GM21447 (cell line): ENCODE measurements at regions not wholly inside any gene's neighbourhood (a gene's known extent, or its start where the extent isn't known, plus 50 kb on each side); places are given as distances from the start of the nearest gene placed in this dataset.
"Not testable (repeated sequence)": the region's sequence is repeated elsewhere in the genome, so short reads cannot be mapped to it uniquely, and the experiment has no call there.

Experiments used
- ATAC-seq: cut with Tn5 transposase; IDR thresholded peaks from one replicate; pipeline ENCODE4 v1.9.1; 2021; ENCODE audit not compliant: unreplicated experiment

GRCh38 chr17:63171428-63172393 is 205.7 kb downstream of the TANC2 start:
- ATAC-seq = no peak

GRCh38 chr17:63173450-63173849 is 207.4 kb downstream of the TANC2 start:
- ATAC-seq = no peak

- no peak for ATAC-seq
Observed at GRCh38 chr17:63173903-63174302, 207.9 kb downstream of the TANC2 start.

GRCh38 chr17:63178530-63178929 is 212.5 kb downstream of the TANC2 start:
- ATAC-seq = no peak

GRCh38 chr17:63181856-63182255 is 215.8 kb downstream of the TANC2 start:
- ATAC-seq = no peak

- no peak for ATAC-seq
Observed at GRCh38 chr17:63185420-63185819, 219.4 kb downstream of the TANC2 start.

- no peak for ATAC-seq
Observed at GRCh38 chr17:63189082-63189481, 223.0 kb downstream of the TANC2 start.

- no peak for ATAC-seq
Observed at GRCh38 chr17:63189930-63190329, 223.9 kb downstream of the TANC2 start.

- ATAC-seq = no peak
Observed at GRCh38 chr17:63190821-63191370, 224.9 kb downstream of the TANC2 start.

GRCh38 chr17:63191610-63192009 is 225.6 kb downstream of the TANC2 start:
- no peak for ATAC-seq

- no peak for ATAC-seq
Observed at GRCh38 chr17:63193827-63194226, 227.8 kb downstream of the TANC2 start.

- no peak for ATAC-seq
Observed at GRCh38 chr17:63196772-63197335, 230.8 kb downstream of the TANC2 start.

- ATAC-seq = no peak
Observed at GRCh38 chr17:63203652-63204051, 237.6 kb downstream of the TANC2 start.

- ATAC-seq = no peak
Observed at GRCh38 chr17:63221939-63222338, 224.2 kb downstream of the CYB561 start.

- no peak for ATAC-seq
Observed at GRCh38 chr17:63222655-63223054, 223.5 kb downstream of the CYB561 start.

GRCh38 chr17:63223212-63223911 is 222.7 kb downstream of the CYB561 start:
- ATAC-seq = no peak

- ATAC-seq = no peak
Observed at GRCh38 chr17:63224644-63225043, 221.5 kb downstream of the CYB561 start.

GRCh38 chr17:63226720-63227119 is 219.4 kb downstream of the CYB561 start:
- not testable (repeated sequence) for ATAC-seq

- not testable (repeated sequence) for ATAC-seq
Observed at GRCh38 chr17:63231015-63231620, 215.0 kb downstream of the CYB561 start.

- no peak for ATAC-seq
Observed at GRCh38 chr17:63232565-63233310, 213.4 kb downstream of the CYB561 start.
